COR-L47 (cell line): ENCODE measurements at regions not wholly inside any gene's neighbourhood (a gene's known extent, or its start where the extent isn't known, plus 50 kb on each side); places are given as distances from the start of the nearest gene placed in this dataset.
A peak's percentile ranks its signal among the peaks of the same experiment; 100 is the strongest.

Experiments used
- DNase-seq: peaks from one replicate; lab custom pipeline; 2025; lab: John Stamatoyannopoulos, UW

DNA sequence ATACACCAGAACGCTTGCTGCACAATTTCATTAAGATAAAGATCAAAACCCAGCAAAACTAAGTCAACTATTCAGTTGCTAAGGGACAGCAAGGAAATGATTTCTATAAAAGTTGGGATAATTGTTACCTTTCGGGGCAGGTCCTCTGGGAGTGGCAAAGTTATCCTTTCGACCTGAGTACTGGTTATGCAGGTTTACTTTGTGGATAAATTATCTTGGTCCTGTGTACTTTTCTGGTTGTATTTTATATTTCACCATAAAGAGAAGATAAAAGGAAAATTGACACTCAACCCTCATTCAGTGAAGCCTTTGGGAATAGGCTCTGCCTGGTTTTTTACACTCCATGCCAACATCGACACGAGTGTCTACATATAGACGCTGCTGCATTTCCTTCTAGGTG lies 146.5 kb downstream of the SYK start:
- no peak for DNase-seq

DNA sequence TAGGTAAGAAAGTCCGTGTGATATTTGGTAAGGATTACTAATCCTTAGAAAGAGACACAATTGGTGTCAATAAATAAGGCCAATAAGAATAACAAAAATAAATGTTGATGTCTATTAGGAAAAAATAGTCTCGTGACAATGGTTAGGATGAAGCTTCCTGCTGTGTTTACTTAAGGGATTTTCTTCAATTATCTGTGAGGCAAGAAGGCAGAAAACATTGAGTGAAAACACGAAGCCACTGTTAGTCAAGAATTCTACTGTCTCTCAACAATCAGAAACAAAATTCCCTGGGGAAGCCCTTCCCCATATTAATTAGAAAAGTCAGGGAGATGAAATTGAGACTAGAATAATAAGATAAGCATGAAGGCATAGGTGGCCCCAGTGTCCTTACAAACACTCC lies 149.0 kb downstream of the SYK start:
- DNase-seq: no peak

DNA sequence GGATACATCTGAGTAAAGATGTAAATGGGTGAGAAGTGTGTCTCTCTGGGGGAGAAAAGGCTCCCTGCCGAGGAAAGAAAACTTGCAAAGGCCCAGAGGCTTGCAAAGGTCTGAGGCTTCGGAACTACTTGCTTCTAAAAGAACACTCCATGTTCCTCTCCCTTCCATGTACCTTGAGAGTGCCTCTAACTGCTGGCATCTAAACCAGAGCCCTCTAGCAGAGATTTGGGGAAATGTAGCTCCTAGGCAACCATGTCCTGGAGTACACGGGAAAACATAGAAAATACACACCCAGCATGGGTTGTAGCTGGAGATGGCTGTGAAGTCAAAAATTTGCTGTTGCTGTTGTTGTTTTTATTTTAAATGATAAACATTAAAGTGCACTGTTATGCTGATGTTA lies 151.6 kb downstream of the SYK start:
- DNase-seq: no peak

DNA sequence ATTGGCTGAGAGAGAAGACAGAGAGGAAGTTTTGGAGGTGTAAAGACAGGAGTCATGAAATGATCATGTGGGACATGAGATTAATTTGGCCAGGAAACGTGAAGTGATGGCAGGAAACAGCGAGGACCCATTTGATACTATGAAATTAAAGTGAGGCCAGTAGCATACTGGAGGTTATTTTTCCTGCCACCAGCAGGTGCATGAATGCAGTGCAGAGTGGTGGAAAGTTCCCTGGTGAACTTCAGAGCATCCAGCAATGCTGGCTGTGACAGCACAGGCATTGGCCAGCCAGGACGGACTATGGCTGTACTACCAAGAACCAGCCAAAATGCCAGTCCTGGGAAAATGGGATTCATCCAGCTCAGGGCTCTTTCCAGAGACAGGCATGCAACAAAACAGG lies 152.2 kb downstream of the SYK start:
- no peak for DNase-seq

GRCh38 chr9:90956026-90956810 lies 154.6 kb downstream of the SYK start:
- no peak for DNase-seq

GRCh38 chr9:90958328-90958727 lies 156.7 kb downstream of the SYK start:
- no peak for DNase-seq

DNA sequence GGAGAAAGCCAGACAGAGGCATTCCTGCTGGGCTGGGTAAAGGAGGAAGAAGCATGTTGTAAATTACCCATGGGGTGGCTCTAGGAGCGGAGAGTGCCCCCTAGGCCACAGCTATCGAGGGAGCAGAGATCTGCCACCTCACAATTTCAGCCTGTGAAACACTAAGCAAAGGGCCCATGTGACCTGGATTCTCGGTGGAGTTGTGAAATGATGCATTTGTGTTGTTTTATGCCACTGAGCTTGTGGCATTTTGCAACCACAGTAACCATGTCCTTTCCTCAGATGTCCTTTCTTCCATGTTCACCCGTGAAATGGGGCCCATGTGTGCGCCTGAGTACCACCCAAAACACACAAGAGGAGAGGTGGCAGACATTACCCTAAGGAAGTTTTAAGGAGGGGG lies 159.3 kb downstream of the SYK start:
- DNase-seq: no peak

- peak; percentile 65 for DNase-seq
Observed at GRCh38 chr9:90961375-90961774, 159.8 kb downstream of the SYK start.

DNA sequence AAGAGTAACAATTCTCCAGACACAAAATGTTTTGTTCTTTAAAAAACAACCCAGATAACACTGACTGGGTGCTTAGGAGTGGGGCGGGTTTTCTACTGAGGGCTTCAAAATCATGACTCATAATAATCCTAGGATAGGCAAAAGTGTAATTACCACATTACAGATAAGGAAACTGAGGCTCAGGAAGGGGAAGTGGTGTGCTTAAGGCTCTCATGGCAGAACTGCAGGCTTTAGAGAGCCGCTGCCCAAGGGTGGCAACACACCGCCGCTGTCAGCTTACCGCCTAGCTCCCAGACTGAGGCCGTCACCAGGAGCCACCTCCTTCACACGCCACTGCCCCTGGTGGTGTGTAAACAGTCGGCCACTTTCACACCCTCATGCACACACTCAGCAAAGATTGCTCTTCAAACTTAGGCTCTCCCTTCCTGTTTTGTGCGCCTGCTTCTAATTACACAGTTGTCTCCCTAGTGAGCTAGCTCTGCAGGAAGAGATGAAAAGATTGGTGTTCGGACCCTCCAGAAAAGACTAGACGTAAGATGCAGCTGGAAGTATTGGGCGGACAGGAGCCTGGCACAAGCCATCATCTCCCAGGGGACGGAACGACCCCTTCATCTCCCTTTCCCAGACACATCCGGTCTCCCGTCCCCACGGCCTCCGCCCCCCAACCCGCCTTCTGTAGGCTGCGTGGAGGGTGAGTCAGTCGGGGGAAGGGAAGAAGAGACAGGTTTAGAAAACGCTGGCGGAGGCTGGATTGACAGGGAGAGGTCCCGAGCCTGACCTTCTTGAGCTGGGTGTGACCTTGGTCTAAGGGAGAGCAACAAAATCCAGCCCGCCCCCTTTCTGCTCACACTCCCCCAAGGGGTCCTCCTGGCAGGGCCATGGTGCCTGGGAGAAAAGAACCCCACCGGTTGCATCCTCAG lies 162.7 kb downstream of the SYK start:
- no peak for DNase-seq

DNA sequence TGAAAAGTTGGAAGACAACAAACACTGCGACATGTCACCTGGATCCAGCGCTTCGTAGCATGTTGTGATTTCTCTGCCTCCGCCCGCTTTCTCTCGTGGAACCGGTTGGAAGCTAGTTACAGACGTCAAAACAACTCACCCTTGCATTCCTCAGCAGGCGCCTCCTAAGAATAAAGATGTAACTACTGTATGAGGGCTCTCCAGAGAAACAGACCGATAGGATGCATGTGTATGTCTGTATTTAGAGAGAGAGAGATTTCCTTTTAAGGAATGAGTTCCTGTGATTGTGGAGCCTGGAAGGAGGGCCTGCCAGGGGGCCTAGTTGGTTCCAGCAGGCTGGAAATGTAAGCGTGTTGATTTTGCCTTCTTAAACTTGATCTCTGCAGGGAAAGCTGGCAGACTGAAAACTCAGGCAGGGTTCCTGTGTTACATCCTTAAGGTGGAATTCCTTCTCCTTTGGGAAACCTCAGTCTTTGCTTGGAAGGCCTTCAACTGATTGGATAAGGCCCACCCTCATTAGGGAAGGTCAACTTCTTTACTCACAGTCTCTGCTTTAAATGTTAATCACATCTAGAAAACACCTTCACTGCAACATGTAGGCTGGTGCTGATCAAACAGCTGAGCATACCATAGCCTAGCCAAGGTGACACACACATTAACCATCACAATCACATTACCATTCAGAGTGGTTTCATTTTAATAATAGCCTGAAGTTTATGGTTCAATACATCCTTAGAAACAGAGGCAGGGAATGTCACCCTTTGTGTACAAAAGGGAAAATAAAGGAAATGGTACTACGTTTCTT lies 163.8 kb downstream of the SYK start:
- DNase-seq: peak; percentile 25

DNA sequence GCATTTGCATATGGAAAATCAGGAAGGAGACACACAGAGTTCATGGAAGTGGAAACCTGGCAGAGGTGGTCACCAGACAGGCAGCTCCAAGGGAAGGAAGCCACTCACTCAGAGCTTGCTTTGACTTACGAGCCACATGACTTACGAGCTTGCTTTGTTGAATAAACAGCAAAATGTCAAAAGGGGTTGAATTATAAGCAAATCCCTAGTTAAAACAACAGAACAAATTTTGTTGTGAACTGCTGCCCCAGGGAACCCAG lies 164.3 kb downstream of the SYK start:
- no peak for DNase-seq

GRCh38 chr9:90966480-90967144 lies 165.0 kb downstream of the SYK start:
- no peak for DNase-seq

GRCh38 chr9:90967145-90967538 lies 165.5 kb downstream of the SYK start:
- no peak for DNase-seq

DNA sequence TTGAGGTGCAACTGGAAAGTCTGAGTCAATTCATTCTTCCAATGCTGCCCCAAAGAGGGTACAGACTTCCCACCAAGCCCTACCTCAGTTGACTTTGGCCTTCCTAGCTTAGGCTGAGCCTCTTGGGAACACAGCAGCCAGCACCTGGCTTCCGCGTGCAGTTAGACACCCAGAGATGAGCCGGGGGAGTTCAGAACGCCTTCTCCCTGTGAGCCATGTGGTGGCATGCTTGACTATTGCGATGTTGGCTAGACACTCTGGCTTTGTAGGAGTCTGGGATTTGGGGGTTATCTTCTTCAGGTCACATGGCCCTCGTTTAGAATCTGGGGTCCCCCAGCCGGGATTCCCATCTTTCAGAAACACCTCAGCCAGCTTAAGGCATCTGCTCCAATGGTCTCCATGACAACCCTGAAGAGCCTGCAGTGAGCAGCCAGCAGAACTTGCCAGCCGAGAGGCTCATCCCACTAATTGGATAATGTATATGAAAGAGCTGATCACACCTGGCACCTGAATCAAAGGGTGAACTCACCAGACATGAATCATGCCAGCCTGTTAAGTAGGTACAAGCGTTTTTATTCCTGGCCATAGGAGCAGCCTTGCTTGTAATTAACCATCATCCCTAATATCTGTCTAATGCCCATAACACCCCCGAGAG lies 167.5 kb downstream of the SYK start:
- peak; percentile 80 for DNase-seq

DNA sequence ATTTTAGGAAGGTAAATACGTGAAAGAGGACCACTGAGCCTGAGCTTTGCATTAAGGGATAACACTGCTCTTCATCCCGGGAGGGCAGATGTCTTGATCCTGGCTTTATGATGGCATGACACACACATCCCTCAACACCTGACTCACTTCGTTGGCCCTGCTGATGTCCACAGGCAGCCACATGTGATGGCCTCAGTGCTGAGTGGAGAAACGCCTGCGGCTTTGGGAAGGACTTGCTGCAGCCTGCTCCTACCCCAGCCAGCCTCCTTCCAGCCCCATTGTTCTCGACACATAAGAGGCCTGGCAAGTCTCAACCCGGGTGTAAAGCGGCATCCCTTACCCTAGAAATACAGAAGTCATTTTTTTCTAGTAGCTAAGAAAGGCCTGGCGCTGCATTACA lies 169.0 kb downstream of the SYK start:
- no peak for DNase-seq

GRCh38 chr9:90972057-90972456 lies 170.4 kb downstream of the SYK start:
- no peak for DNase-seq

DNA sequence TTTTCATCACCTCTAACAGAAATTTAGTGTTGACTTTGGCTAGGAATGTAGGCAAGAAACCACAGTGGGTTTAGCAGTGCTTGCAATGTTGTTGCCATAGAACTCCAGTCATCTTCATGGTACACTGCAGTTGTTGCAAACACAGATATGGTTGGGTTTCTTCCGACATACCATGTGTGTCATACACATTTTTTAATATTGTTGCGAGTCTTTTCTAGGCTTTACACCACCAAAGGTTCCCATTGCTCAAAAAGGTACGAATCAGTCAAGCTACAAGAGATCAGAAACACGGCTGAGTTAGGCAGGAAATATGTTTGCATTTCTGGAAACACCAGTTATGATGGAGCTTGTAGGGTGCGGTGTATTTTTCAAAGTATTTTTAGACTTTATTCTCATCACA lies 172.4 kb downstream of the SYK start:
- DNase-seq: no peak

- no peak for DNase-seq
Observed at GRCh38 chr9:90974643-90975245, 173.1 kb downstream of the SYK start.

- DNase-seq: no peak
Observed at GRCh38 chr9:90975781-90976538, 174.3 kb downstream of the SYK start.

GRCh38 chr9:90979138-90979551 lies 177.5 kb downstream of the SYK start:
- no peak for DNase-seq
